Thymus (tissue), 11 donors: ENCODE measurements at regions not wholly inside any gene's neighbourhood (a gene's known extent, or its start where the extent isn't known, plus 50 kb on each side); places are given as distances from the start of the nearest gene placed in this dataset.
"Not testable (repeated sequence)": the region's sequence is repeated elsewhere in the genome, so short reads cannot be mapped to it uniquely, and the experiment has no call there.

ENCODE experiments used
- DNase-seq, 9 donors: peaks; one replicate each; pipeline ENCODE4 v3.0.0-alpha.2; 2013; ENCODE audit warnings: low spot score in 9 of 9, low read depth in 6 of 9, missing footprints in 1 of 9
- H3K27ac ChIP-seq, 2 donors: one replicate each; pipeline ENCODE4 v1.5.1; 2013; ENCODE audit warnings: control low read depth in 1 of 2, low read depth in 1 of 2, low read length in 1 of 2, mild to moderate bottlenecking in 1 of 2, moderate library complexity in 1 of 2
- H3K27me3 ChIP-seq, 2 donors: one replicate each; pipeline ENCODE4 v1.5.1; 2013; ENCODE audit warnings: low read length in 1 of 2; ENCODE audit not compliant: control insufficient read depth in 2 of 2, insufficient read depth in 1 of 2
- H3K36me3 ChIP-seq, 2 donors: one replicate each; pipeline ENCODE4 v1.5.1; 2013; ENCODE audit warnings: low read length in 1 of 2, mild to moderate bottlenecking in 1 of 2, moderate library complexity in 1 of 2; ENCODE audit not compliant: control insufficient read depth in 2 of 2, insufficient read depth in 2 of 2
- H3K4me1 ChIP-seq, 2 donors: one replicate each; pipeline ENCODE4 v1.5.1; 2013; ENCODE audit warnings: low read length in 2 of 2; ENCODE audit not compliant: control insufficient read depth in 2 of 2, insufficient read depth in 2 of 2
- H3K4me3 ChIP-seq, 2 donors: one replicate each; pipeline ENCODE4 v1.5.1; 2013; ENCODE audit warnings: low read length in 2 of 2, control low read depth in 1 of 2, mild to moderate bottlenecking in 1 of 2
- H3K9me3 ChIP-seq, 2 donors: one replicate each; pipeline ENCODE4 v1.5.1; 2013; ENCODE audit warnings: low read length in 1 of 2, mild to moderate bottlenecking in 1 of 2; ENCODE audit not compliant: control insufficient read depth in 2 of 2, insufficient read depth in 1 of 2
- WGBS: extraction: QIAGEN DNeasy Blood & Tissue Kit; methylation state at CpG from one replicate; pipeline ENCODE4 v1.1.7; 2013; 5-methylcytosine and 5-hydroxymethylcytosine counted together
- donor health status: healthy.

GRCh38 chr7:3176112-3177000 lies 124.7 kb upstream of the SDK1 start:
- Histone ChIP-seq H3K4me3 (no peak overlapping the region), H3K4me1 (peaks cover 0 to 2% of the 10 kb centered on the region in 2 donors), H3K36me3 (no peaks in the 10 kb centered on the region), H3K27me3 (no peaks in the 10 kb centered on the region), H3K9me3 (no peaks in the 10 kb centered on the region), H3K27ac (no peak overlapping the region)
- 50% methylated on average over 10 of the region's 10 CpGs for WGBS
- no peak for DNase-seq

- no peak for DNase-seq
- Histone ChIP-seq H3K9me3 (no peaks in the 10 kb centered on the region), H3K4me1 (peaks cover 0 to 2% of the 10 kb centered on the region in 2 donors), H3K36me3 (no peaks in the 10 kb centered on the region), H3K27ac (no peak overlapping the region), H3K4me3 (no peak overlapping the region), H3K27me3 (no peaks in the 10 kb centered on the region)
- WGBS, result 95% methylated on average over 2 of the region's 2 CpGs
Observed at GRCh38 chr7:3177271-3177670, 123.8 kb upstream of the SDK1 start.

- Histone ChIP-seq H3K4me3 (no peak overlapping the region), H3K27me3 (no peaks in the 10 kb centered on the region), H3K27ac (no peak overlapping the region), H3K4me1 (peaks cover 0 to 2% of the 10 kb centered on the region in 2 donors), H3K9me3 (no peaks in the 10 kb centered on the region), H3K36me3 (no peaks in the 10 kb centered on the region)
- no peak for DNase-seq
- WGBS, result 94% methylated on average over 8 of the region's 8 CpGs
Observed at GRCh38 chr7:3179456-3179855, 121.6 kb upstream of the SDK1 start.

GRCh38 chr7:3180604-3181003 lies 120.4 kb upstream of the SDK1 start:
- 87% methylated on average over 8 of the region's 8 CpGs for WGBS
- no peaks in the 10 kb centered on the region for H3K36me3 ChIP-seq
- H3K9me3 ChIP-seq, result no peaks in the 10 kb centered on the region
- DNase-seq, result no peak
- peaks cover 0 to 2% of the 10 kb centered on the region in 2 donors for H3K4me1 ChIP-seq
- no peaks in the 10 kb centered on the region for H3K27me3 ChIP-seq
- no peak overlapping the region for H3K27ac ChIP-seq
- no peak overlapping the region for H3K4me3 ChIP-seq

GRCh38 chr7:3182055-3182454 lies 119.0 kb upstream of the SDK1 start:
- DNase-seq, result not testable (repeated sequence)

GRCh38 chr7:3187444-3188040 lies 113.5 kb upstream of the SDK1 start:
- no peaks in the 10 kb centered on the region for H3K36me3 ChIP-seq
- WGBS, result 92% methylated on average over 18 of the region's 18 CpGs
- H3K4me3 ChIP-seq, result no peak overlapping the region
- H3K27me3 ChIP-seq, result no peaks in the 10 kb centered on the region
- no peaks in the 10 kb centered on the region for H3K4me1 ChIP-seq
- H3K27ac ChIP-seq, result no peak overlapping the region
- no peaks in the 10 kb centered on the region for H3K9me3 ChIP-seq
- no peak for DNase-seq

More at GRCh38 chr7:3182055-3182454, 119.0 kb upstream of the SDK1 start:
- not testable (repeated sequence) for H3K9me3 ChIP-seq, H3K27me3 ChIP-seq, H3K4me3 ChIP-seq, H3K36me3 ChIP-seq, H3K27ac ChIP-seq, H3K4me1 ChIP-seq
- 94% methylated on average over 4 of the region's 4 CpGs for WGBS

- Histone ChIP-seq H3K27ac (no peak overlapping the region), H3K4me1 (no peaks in the 10 kb centered on the region), H3K4me3 (no peak overlapping the region), H3K36me3 (no peaks in the 10 kb centered on the region), H3K9me3 (no peaks in the 10 kb centered on the region), H3K27me3 (no peaks in the 10 kb centered on the region)
- no peak for DNase-seq
- WGBS, result 96% methylated on average over 9 of the region's 9 CpGs
Observed at GRCh38 chr7:3188946-3189345, 112.1 kb upstream of the SDK1 start.

GRCh38 chr7:3191548-3191947 lies 109.5 kb upstream of the SDK1 start:
- Histone ChIP-seq H3K4me1 (no peaks in the 10 kb centered on the region), H3K9me3 (no peaks in the 10 kb centered on the region), H3K27me3 (no peaks in the 10 kb centered on the region), H3K4me3 (no peak overlapping the region), H3K36me3 (no peaks in the 10 kb centered on the region), H3K27ac (no peak overlapping the region)
- DNase-seq, result no peak
- 53% methylated on average over 4 of the region's 4 CpGs for WGBS

- DNase-seq, result no peak
- Histone ChIP-seq H3K4me3 (no peak overlapping the region), H3K9me3 (no peaks in the 10 kb centered on the region), H3K4me1 (no peaks in the 10 kb centered on the region), H3K36me3 (no peaks in the 10 kb centered on the region), H3K27me3 (no peaks in the 10 kb centered on the region), H3K27ac (no peak overlapping the region)
- 85% methylated on average over 4 of the region's 4 CpGs for WGBS
Observed at GRCh38 chr7:3192669-3193068, 108.4 kb upstream of the SDK1 start.
